Neural cell (in vitro differentiated cells): ENCODE measurements at regions not wholly inside any gene's neighbourhood (a gene's known extent, or its start where the extent isn't known, plus 50 kb on each side); places are given as distances from the start of the nearest gene placed in this dataset.

ENCODE experiments used
- EP300 ChIP-seq: fragments of 450-650 bp; conservative IDR thresholded peaks from 2 replicates; pipeline ENCODE4 v1.6.1; 2014; ENCODE audit warnings: antibody characterized with exemption, mild to moderate bottlenecking, moderate library complexity; ENCODE audit not compliant: poor library complexity, severe bottlenecking
- EZH2 ChIP-seq: fragments of 200-600, 300-800 bp; shearing (Covaris generic), sonication (generic); IDR thresholded peaks from 2 replicates; pipeline ENCODE4 v1.6.1; 2014; ENCODE audit warnings: antibody characterized with exemption, low read length, borderline replicate concordance, mild to moderate bottlenecking; ENCODE audit not compliant: insufficient read depth, poor library complexity, severe bottlenecking
- MXI1 ChIP-seq: fragments of 450-650 bp; conservative IDR thresholded peaks from 2 replicates; pipeline ENCODE4 v1.6.1; 2014; ENCODE audit warnings: antibody characterized with exemption, mild to moderate bottlenecking; ENCODE audit not compliant: poor library complexity, severe bottlenecking
- POLR2AphosphoS5 ChIP-seq: IDR thresholded peaks from 2 replicates; pipeline ENCODE4 v1.6.1; 2012
- SMC3 ChIP-seq: fragments of 450-650 bp; conservative IDR thresholded peaks from 2 replicates; pipeline ENCODE4 v1.6.1; 2014; ENCODE audit warnings: antibody characterized with exemption, mild to moderate bottlenecking, moderate library complexity; ENCODE audit not compliant: poor library complexity
- TF ChIP-seq, protein P1 (sequence below): fragments of 450-650 bp; IDR thresholded peaks from 2 replicates; pipeline ENCODE4 v1.5.1; 2014; ENCODE audit warnings: antibody characterized with exemption, mild to moderate bottlenecking, moderate library complexity; ENCODE audit not compliant: poor library complexity, severe bottlenecking
- TF ChIP-seq, protein P2 (sequence below): IDR thresholded peaks from 2 replicates; pipeline ENCODE4 v1.6.1; 2012; ENCODE audit warnings: borderline replicate concordance

DNA sequence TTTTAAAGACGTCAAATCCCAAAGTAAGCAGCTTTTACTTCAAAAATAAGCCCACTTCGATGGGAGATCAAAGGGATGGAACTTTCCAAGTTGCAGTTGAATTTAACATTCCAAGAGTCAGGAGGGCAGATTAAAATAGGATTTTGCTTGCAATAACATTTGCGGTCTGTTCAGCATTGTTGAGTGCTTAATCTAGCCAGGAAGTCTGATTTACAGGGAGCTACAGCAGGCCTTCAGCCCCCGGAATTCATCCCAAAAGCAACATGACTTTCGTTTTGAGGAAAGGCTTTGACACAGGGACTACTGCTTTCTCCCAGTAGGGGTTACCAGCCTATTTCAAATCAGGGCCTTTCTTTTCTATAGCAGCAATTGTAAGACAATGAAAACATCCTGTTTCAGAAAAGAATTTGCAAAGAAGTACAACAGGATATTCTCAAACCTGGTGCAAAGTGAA, 279.6 kb upstream of the PITRM1 start:
- no peak for TF ChIP-seq POLR2AphosphoS5
- TF ChIP-seq, protein P1, sequence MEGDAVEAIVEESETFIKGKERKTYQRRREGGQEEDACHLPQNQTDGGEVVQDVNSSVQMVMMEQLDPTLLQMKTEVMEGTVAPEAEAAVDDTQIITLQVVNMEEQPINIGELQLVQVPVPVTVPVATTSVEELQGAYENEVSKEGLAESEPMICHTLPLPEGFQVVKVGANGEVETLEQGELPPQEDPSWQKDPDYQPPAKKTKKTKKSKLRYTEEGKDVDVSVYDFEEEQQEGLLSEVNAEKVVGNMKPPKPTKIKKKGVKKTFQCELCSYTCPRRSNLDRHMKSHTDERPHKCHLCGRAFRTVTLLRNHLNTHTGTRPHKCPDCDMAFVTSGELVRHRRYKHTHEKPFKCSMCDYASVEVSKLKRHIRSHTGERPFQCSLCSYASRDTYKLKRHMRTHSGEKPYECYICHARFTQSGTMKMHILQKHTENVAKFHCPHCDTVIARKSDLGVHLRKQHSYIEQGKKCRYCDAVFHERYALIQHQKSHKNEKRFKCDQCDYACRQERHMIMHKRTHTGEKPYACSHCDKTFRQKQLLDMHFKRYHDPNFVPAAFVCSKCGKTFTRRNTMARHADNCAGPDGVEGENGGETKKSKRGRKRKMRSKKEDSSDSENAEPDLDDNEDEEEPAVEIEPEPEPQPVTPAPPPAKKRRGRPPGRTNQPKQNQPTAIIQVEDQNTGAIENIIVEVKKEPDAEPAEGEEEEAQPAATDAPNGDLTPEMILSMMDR = no peak
- no peak for TF ChIP-seq EZH2
- no peak for TF ChIP-seq MXI1
- no peak for TF ChIP-seq SMC3
- no peak for TF ChIP-seq EP300
- TF ChIP-seq, protein P2, sequence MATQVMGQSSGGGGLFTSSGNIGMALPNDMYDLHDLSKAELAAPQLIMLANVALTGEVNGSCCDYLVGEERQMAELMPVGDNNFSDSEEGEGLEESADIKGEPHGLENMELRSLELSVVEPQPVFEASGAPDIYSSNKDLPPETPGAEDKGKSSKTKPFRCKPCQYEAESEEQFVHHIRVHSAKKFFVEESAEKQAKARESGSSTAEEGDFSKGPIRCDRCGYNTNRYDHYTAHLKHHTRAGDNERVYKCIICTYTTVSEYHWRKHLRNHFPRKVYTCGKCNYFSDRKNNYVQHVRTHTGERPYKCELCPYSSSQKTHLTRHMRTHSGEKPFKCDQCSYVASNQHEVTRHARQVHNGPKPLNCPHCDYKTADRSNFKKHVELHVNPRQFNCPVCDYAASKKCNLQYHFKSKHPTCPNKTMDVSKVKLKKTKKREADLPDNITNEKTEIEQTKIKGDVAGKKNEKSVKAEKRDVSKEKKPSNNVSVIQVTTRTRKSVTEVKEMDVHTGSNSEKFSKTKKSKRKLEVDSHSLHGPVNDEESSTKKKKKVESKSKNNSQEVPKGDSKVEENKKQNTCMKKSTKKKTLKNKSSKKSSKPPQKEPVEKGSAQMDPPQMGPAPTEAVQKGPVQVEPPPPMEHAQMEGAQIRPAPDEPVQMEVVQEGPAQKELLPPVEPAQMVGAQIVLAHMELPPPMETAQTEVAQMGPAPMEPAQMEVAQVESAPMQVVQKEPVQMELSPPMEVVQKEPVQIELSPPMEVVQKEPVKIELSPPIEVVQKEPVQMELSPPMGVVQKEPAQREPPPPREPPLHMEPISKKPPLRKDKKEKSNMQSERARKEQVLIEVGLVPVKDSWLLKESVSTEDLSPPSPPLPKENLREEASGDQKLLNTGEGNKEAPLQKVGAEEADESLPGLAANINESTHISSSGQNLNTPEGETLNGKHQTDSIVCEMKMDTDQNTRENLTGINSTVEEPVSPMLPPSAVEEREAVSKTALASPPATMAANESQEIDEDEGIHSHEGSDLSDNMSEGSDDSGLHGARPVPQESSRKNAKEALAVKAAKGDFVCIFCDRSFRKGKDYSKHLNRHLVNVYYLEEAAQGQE = no peak
